GM12878 (cell line): ENCODE measurements at regions not wholly inside any gene's neighbourhood (a gene's known extent, or its start where the extent isn't known, plus 50 kb on each side); places are given as distances from the start of the nearest gene placed in this dataset.

Experiments
- ATAC-seq: fragments of 200-7000 bp; cut with Tn5 transposase; 3 replicates; pipeline ENCODE4 v1.9.1; 2020; ENCODE audit warnings: mild to moderate bottlenecking, moderate library complexity
- BruUV-seq: library from RNA; stranded (reverse); fragments of 400-500 nt; replicated peaks from 2 replicates; lab custom pipeline; 2021; lab: Mats Ljungman, UMichigan
- CTCF ChIA-PET: fragments of 300-600 bp; sonication (Branson Sonifier 250); formaldehyde crosslinking; extraction: SDS; loops from one replicate; lab custom pipeline; 2021; ENCODE audit warnings: inconsistent platforms; lab: Yijun Ruan, JAX
- POLR2A ChIA-PET: fragments of 350-600 bp; formaldehyde crosslinking; extraction: SDS; loops from one replicate; lab custom pipeline; 2021; ENCODE audit warnings: inconsistent platforms; lab: Charles Lee
- RAD21 ChIA-PET: fragments of 300-600 bp; sonication (Branson Sonifier 250); formaldehyde crosslinking; loops from one replicate; lab custom pipeline; 2023; ENCODE audit warnings: antibody characterized with exemption; ENCODE audit not compliant: unreplicated experiment; lab: Charles Lee
- SMC1A ChIA-PET: fragments of 300-600 bp; sonication (Branson Sonifier 250); formaldehyde crosslinking; loops from one replicate; lab custom pipeline; 2023; ENCODE audit not compliant: unreplicated experiment, uncharacterized antibody; lab: Charles Lee
- DNase-seq: peaks from one replicate; pipeline ENCODE4 v3.0.0-alpha.2; 2011; ENCODE audit warnings: low read depth, low spot score
- FAIRE-seq: peaks from 3 replicates; lab custom pipeline; 2011; peaks lifted over from hg19 to GRCh38; lab: Jason Lieb, UNC
- H2AFZ ChIP-seq: 2 replicates; pipeline ENCODE4 v1.6.0; 2011; ENCODE audit warnings: low read depth, low read length, control low read depth; ENCODE audit not compliant: control insufficient read depth
- H3K27ac ChIP-seq: 2 replicates; pipeline ENCODE4 v1.5.1; 2011; ENCODE audit warnings: control low read depth; ENCODE audit not compliant: control insufficient read depth, insufficient read depth
- H3K27me3 ChIP-seq, 2 experiments: replicated peaks in 1 of 2; 2 replicates each; pipeline versions ENCODE4 v1.6.0 to v1.6.1; 2011; ENCODE audit warnings: low read length in 1 of 2; ENCODE audit not compliant: control insufficient read depth in 2 of 2, insufficient read depth in 2 of 2
- H3K36me3 ChIP-seq, 2 experiments: 2 replicates each; pipeline ENCODE4 v1.5.1; 2011; ENCODE audit warnings: low read length in 1 of 2; ENCODE audit not compliant: control insufficient read depth in 2 of 2, insufficient read depth in 2 of 2
- H3K4me1 ChIP-seq: 2 replicates; pipeline ENCODE4 v1.6.1; 2011; ENCODE audit warnings: mild to moderate bottlenecking, low read length, moderate library complexity, mixed read lengths; ENCODE audit not compliant: control insufficient read depth, insufficient read depth
- H3K4me2 ChIP-seq: 2 replicates; pipeline ENCODE4 v1.6.0; 2011; ENCODE audit warnings: control low read depth; ENCODE audit not compliant: control insufficient read depth, insufficient read depth
- H3K4me3 ChIP-seq: fragments of 200-600 bp; sonication (generic); 2 replicates; pipeline ENCODE4 v1.5.1; 2016
- H3K79me2 ChIP-seq: 2 replicates; pipeline ENCODE4 v1.6.0; 2011; ENCODE audit warnings: low read length; ENCODE audit not compliant: control insufficient read depth, insufficient read depth
- H3K9ac ChIP-seq: 2 replicates; pipeline ENCODE4 v1.8.0; 2011; ENCODE audit warnings: low read length, control low read depth, mixed read lengths; ENCODE audit not compliant: control insufficient read depth, insufficient read depth
- H3K9me3 ChIP-seq: replicated peaks from 3 replicates; pipeline ENCODE4 v1.5.1; 2011; ENCODE audit warnings: mild to moderate bottlenecking, low read length; ENCODE audit not compliant: control insufficient read depth, insufficient read depth
- H4K20me1 ChIP-seq: 2 replicates; pipeline ENCODE4 v1.6.0; 2011; ENCODE audit not compliant: control insufficient read depth, insufficient read depth
- BCLAF1 ChIP-seq: fragments of 450-650 bp; IDR thresholded peaks from 2 replicates; pipeline ENCODE4 v1.6.1; 2017; ENCODE audit warnings: antibody characterized with exemption, mild to moderate bottlenecking, moderate library complexity
- CTCF ChIP-seq, 3 experiments: IDR thresholded peaks in 2 of 3; conservative IDR thresholded peaks in 1 of 3; 2 replicates each; pipeline ENCODE4 v1.5.1; 2011; ENCODE audit warnings: low read depth in 3 of 3, low read length in 3 of 3, mild to moderate bottlenecking in 3 of 3, control low read depth in 2 of 3, moderate library complexity in 2 of 3, inconsistent platforms in 1 of 3, mixed read lengths in 1 of 3; ENCODE audit not compliant: control insufficient read depth in 2 of 3, insufficient read depth in 1 of 3; ENCODE audit errors: extremely low read depth in 1 of 3
- PAX8 ChIP-seq: fragments of 450-650 bp; IDR thresholded peaks from 2 replicates; pipeline ENCODE4 v1.6.1; 2017; ENCODE audit warnings: mild to moderate bottlenecking, moderate library complexity
- RAD21 ChIP-seq: IDR thresholded peaks from 2 replicates; pipeline ENCODE4 v1.6.1; 2011; ENCODE audit warnings: mild to moderate bottlenecking, low read depth, low read length, moderate library complexity; ENCODE audit not compliant: insufficient read depth
- WGBS: methylation state at CpG from one replicate; pipeline ENCODE4 v1.1.6; 2016; ENCODE audit warnings: low lambda C conversion rate; ENCODE audit not compliant: insufficient replicate concordance, insufficient coverage; ENCODE audit errors: missing lambda C conversion rate; 5-methylcytosine and 5-hydroxymethylcytosine counted together
- in situ Hi-C: fragments of 300-500 bp; cut with MboI; formaldehyde crosslinking; loops from 9 replicates; pipeline ENCODE4 v1.14.3; 2018; ENCODE audit warnings: mixed read lengths
- intact Hi-C: fragments of 100-400 bp; cut with micrococcal nuclease; formaldehyde crosslinking; loops from one replicate; pipeline ENCODE4 v1.14.2; 2022; ENCODE audit not compliant: unreplicated experiment

DNA sequence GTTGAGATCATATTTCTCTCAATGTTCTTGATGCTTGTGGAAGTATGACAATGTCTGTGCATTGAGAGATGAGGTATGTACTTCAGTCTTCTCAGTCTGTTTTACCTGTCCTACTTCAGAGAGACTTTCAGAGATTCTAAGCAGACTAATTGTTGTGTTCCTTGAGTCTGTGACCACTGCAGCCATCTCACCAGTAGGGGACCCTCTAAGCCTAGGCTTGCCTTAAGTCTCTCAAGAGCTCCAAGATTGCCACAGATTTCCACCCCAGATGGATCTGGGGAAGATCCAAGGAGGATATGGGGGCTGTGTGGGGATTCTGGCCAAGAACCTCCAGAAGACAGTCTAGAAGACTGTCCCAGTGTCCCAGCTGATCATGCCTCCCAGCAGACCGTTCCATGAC is 179.9 kb upstream of the PLET1 start:
- Histone ChIP-seq H3K27ac (no peak overlapping the region), H3K79me2 (no peaks in the 10 kb centered on the region), H3K9ac (no peak overlapping the region), H3K27me3 (no peaks in the 10 kb centered on the region), H2AFZ (no peak overlapping the region), H3K9me3 (no peaks in the 10 kb centered on the region; the same call in 1 of the 3 replicates), H3K36me3 (no peaks in the 10 kb centered on the region), H4K20me1 (no peaks in the 10 kb centered on the region), H3K4me2 (no peak overlapping the region), H3K4me1 (no peaks in the 10 kb centered on the region), H3K4me3 (no peak overlapping the region)
- 0% methylated on average over 1 of the region's 1 CpG for WGBS
- TF ChIP-seq RAD21 (peak; percentile 37; the same call in 1 of the 2 replicates), CTCF (IDR thresholded peaks at IDR 0.05 in 2 of 3, conservative IDR thresholded peaks at IDR 0.05 in 1 of 3; ENCODE audit: control insufficient read depth in 2 of 3, extremely low read depth in 1 of 3, insufficient read depth in 1 of 3, low read depth in 3 of 3, low read length in 3 of 3) (peak; percentile 9 to 40 (median 24); a peak in 2 of 6 replicates), BCLAF1 (no peak), PAX8 (no peak)
- RAD21 ChIA-PET, result interaction anchor here (1.4 kb wide), 1 partner anchor 144 kb away, joined by 4 read pairs; no protein-coding TSS in a partner anchor
- no peak for ATAC-seq
- BruUV-seq, result no TSS peak
- intact Hi-C loops, result no loop called here
- CTCF ChIA-PET, result no interaction called here
- POLR2A ChIA-PET, result no interaction called here
- in situ Hi-C loops, result no loop called here
- SMC1A ChIA-PET, result interaction anchor here (0.5 kb wide), 1 partner anchor 390 kb away, joined by 4 read pairs; no protein-coding TSS in a partner anchor
- no peak for DNase-seq
- no peak for FAIRE-seq
